SH-SY5Y (cell line): ENCODE measurements at regions not wholly inside any gene's neighbourhood (a gene's known extent, or its start where the extent isn't known, plus 50 kb on each side); places are given as distances from the start of the nearest gene placed in this dataset.

Experiments
- GATA2 ChIP-seq: IDR thresholded peaks from 2 replicates; pipeline ENCODE4 v1.6.1; 2011; ENCODE audit warnings: mild to moderate bottlenecking, low read depth, low read length
- GATA3 ChIP-seq: IDR thresholded peaks from 2 replicates; pipeline ENCODE4 v1.6.1; 2011; ENCODE audit warnings: low read depth, mild to moderate bottlenecking, low read length, moderate library complexity

- TF ChIP-seq GATA2: no peak
- no peak for TF ChIP-seq GATA3
Measured at GRCh38 chr7:49060743-49061142, 136.4 kb downstream of the CDC14C start.
